NCI-H1417 treated with DMSO at 0.1 percent for 48 hours (cell line): ENCODE measurements at regions not wholly inside any gene's neighbourhood (a gene's known extent, or its start where the extent isn't known, plus 50 kb on each side); places are given as distances from the start of the nearest gene placed in this dataset.

Experiments used
- DNase-seq: peaks from one replicate; lab custom pipeline; 2025; lab: John Stamatoyannopoulos, UW

DNA sequence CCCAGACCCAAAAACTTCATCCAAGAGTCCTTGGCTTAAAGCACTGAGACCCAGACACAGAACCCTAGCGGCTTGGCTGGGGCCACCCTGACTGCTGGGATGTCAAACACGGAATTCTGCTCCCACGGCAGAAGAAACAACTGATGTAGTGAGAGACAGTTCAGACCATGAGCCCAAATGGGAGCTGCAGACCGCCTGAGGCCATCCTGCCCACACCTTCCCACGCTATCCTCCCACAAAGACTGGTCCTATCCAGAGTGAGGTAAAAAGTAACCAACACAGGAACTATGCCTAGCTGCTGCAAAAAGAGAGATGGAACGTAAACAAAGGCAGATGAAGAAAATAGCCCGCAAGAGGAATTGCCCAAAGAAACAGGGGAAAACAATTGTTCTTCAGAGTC, 203.3 kb downstream of the PTPRU start:
- DNase-seq, result no peak

DNA sequence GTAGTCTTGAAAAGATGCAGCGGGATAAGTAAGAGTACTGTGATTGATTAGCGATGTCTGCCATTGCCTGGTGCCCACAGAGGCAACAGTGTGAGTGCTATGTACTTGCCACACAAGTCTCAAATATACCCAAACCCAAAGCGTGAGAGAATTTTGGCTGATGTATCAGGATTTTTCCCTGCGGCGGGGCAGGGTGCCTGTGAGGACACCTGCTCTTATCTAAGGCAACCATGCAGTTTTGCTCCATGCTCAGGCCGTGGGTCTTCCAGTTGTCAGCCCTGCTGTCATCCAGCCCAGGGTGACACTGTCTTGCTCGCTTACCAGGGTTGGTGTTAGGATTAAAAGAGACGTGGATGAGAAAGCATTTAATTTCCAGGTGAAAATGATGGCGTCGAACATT, 202.7 kb downstream of the PTPRU start:
- no peak for DNase-seq

DNA sequence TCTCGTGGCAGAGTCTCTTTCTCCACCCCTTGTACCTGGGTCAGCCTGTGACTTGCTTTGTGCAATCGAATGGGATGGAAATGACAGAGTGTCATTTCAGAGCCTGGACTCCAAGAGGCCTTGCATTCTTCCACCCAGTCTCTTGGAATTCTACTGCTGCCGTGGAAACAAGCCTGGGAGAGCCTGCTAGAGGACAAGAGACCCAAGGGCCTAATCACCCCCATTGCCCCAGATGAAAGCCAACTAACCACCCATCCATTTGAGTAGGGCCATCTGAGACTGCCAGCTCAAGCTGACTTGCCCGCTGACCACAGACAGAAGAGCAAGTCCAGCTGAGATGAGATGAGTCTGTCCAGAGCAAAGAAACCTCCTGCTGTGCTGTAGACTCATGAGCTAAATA, 201.6 kb downstream of the PTPRU start:
- no peak for DNase-seq

DNA sequence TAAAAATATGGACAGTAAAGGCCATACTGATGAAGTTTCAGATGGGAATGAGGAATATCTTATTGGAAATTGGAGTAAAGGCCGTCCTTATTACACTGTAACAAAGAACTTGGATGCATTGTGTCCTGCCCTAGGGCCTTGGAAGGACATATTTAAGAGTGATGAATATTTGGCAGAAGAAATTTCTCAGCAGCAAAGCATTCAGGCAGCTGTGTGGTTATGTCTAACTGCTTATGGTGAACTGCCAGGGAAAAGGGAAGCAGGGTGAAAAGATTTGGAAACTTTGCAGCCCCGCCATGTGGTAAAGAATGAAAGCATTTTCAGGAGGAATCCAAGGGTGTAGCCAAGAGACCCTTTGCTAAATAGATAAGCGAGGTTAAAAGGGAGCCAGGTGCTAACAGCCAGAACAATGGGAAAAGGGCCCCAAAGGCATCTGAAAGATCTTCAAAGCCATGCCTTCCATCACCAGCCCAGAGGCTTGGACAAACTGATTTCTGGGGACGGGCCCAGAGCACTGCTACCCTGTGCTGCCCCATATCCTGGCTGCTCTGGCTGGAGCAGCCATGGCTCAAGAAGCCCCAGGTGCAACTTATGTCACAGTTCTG, 200.0 kb downstream of the PTPRU start:
- no peak for DNase-seq

DNA sequence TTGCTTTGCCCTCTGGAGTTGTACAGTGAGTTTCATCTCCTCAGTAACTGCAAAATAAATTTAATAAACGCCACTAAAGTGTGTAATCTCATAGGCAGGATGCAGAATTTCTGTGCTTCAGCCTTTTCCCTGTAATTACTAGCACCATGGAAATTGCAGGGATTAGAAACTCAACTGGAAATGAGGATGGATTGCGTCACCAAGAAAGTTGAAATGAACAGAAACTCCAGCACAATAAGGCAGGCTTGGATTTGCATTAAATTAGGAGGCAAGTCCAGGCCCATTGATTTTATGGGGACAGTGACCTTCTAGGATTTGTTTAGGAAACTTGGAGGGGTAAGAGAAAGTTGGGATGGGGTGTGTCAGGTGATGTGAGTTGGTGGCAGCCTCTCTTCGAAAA, 197.5 kb downstream of the PTPRU start:
- DNase-seq, result no peak

GRCh38 chr1:29431138-29431537, 194.8 kb downstream of the PTPRU start:
- DNase-seq, result no peak

DNA sequence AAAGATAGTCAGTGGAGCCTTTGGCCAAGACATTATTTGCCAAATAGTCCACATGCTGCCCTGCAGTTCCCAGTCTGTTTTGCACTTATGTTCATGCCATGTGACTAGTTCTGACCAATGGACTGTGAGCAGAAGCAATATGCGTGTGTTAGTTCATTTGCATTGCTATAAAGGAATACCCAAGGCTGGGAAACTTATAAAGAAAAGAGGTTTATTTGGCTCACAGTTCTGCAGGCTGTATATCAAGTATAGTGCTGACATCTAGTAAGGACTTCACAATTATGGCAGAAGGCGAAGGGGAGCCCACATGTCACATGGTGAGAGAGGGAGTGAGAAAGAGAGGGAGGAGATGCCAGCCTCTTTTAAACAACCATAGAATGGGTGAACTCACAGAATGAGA, 193.3 kb downstream of the PTPRU start:
- DNase-seq, result no peak

DNA sequence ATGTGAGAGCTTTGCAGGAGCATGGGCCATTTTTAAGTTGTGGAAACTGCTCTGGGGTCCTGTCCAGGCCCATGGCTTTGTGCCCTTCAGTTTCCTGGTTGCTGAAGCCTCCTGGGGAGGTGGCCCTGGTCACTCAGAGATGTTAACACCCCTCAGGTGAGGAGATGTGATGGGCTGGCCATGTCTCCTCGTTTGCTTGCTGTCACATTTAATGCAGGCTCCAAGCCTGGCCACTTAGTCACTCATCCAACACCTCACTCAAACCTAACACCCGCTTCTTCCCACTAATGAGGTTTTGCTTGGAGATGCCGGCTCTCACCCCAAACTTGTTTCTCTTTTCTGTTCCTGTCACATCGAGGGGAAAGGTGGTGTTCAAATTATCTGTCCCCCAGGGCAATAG, 192.7 kb downstream of the PTPRU start:
- no peak for DNase-seq

GRCh38 chr1:29428280-29428615, 191.9 kb downstream of the PTPRU start:
- DNase-seq, result no peak

GRCh38 chr1:29427614-29428279, 191.4 kb downstream of the PTPRU start:
- DNase-seq, result no peak

DNA sequence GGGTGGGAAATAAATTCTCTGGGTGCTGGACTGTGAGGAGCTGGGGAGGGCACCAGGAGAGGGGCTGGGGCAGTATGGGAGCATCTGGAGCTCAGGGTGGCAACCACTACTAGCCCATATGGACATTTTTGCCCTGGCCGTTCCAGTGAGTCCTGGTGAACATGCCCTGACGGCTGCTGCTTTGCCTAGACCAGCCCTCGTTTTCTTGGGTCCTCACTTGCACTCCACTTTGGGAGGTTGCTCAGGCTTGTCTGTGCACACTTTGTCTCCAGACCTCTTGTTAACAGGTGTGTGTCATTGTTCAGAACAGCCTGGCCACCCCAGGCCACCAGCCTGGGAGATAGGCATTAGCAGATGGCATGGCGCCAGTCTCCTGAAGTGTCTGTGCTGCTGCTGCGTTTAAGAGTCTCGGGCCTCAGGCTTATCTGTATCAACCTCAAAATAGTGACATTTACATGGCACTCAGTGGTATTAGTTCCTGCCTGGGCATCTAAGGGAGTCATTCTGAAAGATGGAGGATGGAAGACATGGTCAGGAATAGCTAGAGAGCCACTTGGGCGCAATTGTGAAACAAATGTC, 190.5 kb downstream of the PTPRU start:
- no peak for DNase-seq

GRCh38 chr1:29425631-29426030, 189.3 kb downstream of the PTPRU start:
- DNase-seq, result no peak

DNA sequence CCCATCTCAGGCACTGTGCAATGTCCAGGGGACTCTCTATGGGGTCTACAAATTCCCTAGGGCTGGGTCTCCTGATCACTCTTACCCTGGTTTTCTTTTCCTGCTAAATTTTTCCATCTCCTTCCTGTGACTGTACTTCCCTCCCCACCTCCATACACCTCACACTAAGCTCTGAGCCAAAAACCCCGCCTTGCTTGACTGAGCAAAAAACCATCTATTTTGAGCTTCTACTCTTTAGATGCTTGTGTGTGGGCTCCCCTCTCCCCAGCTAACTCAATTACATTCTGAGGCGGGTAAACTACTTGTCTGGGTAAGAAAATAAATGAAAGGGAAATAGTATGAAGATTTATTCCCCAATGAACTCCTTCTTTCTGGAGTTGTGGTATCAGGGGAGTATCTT, 187.9 kb downstream of the PTPRU start:
- no peak for DNase-seq

GRCh38 chr1:29420202-29420601, 183.9 kb downstream of the PTPRU start:
- DNase-seq, result no peak

DNA sequence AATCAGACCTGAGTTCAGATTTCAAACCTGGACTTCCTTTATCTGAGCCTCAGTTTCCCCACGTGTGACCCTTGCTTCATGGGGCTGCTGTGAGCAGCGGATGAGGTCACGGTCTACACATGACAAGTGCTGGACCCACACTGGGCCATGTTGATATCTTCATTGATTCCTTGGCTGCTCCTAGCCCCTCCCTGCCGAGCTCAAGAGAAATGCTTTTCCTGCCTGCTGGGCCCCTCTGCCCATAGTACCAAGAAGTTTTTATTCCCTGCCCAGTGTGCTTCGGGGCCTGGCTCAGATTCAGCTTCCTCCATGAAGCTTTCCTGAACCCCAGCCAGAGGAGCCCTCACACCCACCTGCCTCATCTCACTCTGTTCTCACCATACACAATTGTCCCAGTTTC, 181.6 kb downstream of the PTPRU start:
- DNase-seq, result no peak

DNA sequence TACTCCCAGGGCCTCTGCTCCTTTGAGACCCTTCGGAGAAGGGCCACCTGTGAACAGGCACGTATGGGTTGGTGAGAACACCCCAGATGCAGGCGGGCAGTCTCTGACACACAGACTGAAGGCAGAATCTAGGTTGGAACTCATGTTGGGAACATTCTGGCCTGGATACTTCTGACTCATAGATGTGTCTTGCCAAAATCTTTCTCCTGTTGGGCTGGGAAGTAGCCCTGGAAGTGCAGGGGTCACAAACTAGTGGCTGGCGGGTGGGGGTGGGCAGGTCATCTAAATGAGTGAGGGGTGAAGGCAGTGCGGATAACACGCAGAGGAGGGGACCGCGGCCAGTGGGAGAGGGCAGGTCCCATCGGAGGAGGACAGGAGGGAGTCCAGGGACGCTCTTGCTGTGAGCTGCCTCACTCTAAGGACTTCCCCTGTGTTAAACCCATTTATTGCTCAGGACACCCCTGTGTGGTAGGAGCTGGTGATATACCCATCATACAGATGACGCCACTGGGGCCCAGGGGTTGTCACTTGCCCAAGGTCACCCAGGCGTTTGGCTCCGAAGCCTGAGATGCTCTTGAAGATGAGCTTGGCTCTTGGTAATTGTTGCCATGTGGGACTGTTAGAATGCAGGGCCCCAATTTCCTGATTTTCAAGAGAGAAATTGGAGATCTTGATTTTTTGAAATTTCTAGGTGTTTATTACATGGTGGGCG, 181.0 kb downstream of the PTPRU start:
- no peak for DNase-seq

- no peak for DNase-seq
Observed at GRCh38 chr1:29416267-29417146, 180.2 kb downstream of the PTPRU start.

- DNase-seq, result no peak
Observed at GRCh38 chr1:29415861-29416260, 179.5 kb downstream of the PTPRU start.

DNA sequence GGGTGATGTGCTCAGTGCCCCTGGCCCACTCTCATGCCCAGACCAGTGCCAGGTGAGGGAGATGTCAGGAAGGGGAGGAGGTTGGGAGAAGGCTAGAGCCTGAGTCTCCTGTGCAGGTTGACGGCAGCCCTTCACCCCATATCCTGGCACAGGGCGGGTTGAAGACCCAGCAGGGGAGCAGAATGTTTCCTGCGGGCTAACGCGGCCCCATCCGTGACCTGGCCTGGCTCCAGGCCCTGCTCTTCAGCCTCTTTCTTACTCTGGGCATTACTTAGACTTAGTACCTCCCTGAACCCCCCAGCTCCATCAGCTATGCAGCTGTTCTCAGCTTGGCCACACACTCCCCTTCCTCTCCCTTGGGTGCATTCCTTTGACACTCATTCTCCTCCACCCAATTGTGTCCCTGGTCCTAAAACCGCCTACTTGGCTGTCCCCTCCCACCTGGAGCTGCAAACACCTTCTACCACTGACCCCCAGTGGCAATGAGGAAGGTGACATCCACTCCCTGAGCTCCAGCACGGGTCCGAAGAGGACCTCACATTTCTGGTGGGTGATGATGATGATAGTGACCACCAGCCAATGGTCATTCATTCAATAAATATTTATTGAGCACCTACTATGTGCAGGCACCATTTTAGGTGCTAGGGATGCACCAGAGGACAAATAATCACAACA, 179.0 kb downstream of the PTPRU start:
- DNase-seq, result no peak

DNA sequence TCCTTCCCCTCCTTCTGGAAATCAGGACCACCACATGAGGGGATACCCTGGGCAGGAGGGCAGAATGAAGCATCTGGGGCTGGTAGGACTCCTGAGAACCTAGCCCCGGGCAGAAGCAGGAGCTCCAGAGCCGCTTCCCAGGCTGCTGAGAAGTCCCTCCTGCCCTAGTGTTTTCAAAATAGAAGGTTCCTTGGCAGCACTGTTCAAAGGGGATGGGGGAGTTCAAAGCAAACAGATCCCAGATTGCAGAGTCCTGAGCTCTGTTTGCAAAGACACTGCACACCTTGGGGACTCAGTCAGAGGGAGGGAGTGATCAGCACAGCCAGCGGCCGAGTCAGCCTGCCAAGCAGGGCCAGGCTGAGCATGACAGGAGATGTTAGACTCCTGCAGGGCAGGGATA, 177.8 kb downstream of the PTPRU start:
- DNase-seq, result no peak

GRCh38 chr1:29413661-29414060, 177.3 kb downstream of the PTPRU start:
- DNase-seq, result no peak

DNA sequence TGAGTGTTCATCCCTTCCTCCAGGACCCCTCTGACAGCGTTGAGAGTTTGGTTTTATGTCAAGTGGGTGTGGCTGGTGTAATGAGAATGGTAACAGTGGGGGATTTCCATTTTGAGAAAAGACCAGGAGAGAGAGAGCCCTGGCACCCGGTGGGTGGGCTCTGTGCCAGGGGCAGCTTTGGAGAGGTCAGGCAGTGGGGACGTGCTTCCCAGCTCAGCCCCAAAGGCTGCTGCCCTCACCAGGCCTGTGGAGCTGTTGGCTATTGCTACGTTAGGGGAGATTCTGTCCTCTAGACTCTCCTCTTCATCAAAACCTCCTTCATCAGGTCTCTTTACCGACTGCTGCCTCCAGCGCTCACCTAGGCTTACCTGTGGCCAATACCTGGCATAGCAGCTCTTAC, 176.3 kb downstream of the PTPRU start:
- no peak for DNase-seq
